WI38 (cell line): ENCODE measurements at regions not wholly inside any gene's neighbourhood (a gene's known extent, or its start where the extent isn't known, plus 50 kb on each side); places are given as distances from the start of the nearest gene placed in this dataset.

Source experiments
- H3K4me3 ChIP-seq: 2 replicates; pipeline ENCODE4 v1.5.1; 2011; ENCODE audit warnings: low read depth, mild to moderate bottlenecking, control low read depth, low read length
- CTCF ChIP-seq: IDR thresholded peaks from 2 replicates; pipeline ENCODE4 v1.5.1; 2012; ENCODE audit warnings: low read depth, mild to moderate bottlenecking, control low read depth, low read length

DNA sequence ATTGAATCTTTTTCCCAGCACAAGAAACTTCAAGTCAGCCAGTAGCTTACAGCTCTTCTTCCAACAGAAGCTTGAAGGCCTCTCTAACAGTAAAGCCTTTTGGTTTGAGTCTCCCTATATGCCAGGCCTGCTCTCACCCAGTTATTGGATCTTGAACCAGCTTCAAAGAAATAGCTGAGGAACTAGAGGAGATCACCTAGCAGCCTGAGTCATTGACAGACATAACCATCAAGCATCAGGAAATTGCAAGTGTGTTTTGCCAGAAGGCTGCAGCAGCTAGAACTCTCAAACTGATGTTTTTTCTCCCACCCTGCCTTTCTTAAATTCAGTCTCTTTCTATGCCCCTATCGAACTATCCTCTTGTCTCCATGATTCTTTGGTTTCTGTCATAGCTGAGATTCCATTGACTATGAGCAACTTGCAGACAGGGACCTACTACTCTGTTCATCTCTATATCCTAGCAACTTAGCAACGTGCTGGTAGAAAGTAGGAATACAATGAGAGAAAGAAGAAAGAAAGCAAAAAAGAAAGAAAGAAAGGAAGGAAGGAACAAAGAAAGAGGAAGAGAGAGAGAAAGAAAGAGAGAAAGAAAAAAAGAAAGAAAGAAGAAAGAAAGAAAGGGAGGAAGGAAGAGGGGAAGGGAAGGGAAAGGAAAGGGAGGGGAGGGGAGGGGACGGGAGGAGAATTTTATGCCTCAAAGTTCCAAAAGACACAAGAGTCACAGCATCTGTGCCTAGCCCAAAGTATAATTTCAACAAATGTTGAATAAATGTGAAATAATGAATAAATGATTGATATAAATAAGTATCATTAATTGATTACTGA, 60.0 kb upstream of the FGGY start:
- no peak overlapping the region for H3K4me3 ChIP-seq
- TF ChIP-seq CTCF, result no peak

- no peak for TF ChIP-seq CTCF
- no peak overlapping the region for H3K4me3 ChIP-seq
These were observed 59.0 kb upstream of the FGGY start for GRCh38 chr1:59237900-59238299.

DNA sequence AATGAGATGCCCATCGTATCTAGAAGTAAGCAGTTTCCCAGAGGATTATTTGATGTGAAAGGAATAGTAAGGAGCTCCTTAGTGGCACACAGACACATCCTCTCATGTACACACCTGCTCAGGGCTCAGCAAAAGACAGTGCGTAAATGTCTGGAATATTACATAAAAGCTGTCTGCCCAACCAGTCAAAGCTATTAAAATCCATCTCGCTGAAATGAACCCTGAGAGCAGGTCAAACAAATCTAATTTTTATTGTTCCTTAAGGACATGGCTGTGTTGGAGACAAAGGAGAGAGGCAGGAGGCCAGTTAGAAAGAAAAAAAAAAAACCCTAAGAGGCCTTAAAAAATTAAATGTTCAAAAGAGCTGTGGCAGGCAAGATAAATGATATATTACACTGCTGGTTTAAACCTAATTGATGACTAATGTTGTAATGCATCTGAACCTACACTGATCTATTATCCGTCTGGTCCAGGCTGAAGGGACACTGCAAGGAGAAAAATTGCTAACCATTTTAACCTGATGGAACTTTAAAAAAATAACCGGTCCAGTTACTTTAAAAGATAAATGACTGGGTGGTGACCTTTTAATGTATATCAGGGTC, 58.5 kb upstream of the FGGY start:
- TF ChIP-seq CTCF, result no peak
- H3K4me3 ChIP-seq, result no peak overlapping the region

- no peak for TF ChIP-seq CTCF
- no peak overlapping the region for H3K4me3 ChIP-seq
These were observed 57.9 kb upstream of the FGGY start for GRCh38 chr1:59238993-59239392.

GRCh38 chr1:59241909-59242308, 55.0 kb upstream of the FGGY start:
- no peak overlapping the region for H3K4me3 ChIP-seq
- TF ChIP-seq CTCF, result no peak

GRCh38 chr1:59242370-59242769, 54.5 kb upstream of the FGGY start:
- no peak for TF ChIP-seq CTCF
- no peak overlapping the region for H3K4me3 ChIP-seq

DNA sequence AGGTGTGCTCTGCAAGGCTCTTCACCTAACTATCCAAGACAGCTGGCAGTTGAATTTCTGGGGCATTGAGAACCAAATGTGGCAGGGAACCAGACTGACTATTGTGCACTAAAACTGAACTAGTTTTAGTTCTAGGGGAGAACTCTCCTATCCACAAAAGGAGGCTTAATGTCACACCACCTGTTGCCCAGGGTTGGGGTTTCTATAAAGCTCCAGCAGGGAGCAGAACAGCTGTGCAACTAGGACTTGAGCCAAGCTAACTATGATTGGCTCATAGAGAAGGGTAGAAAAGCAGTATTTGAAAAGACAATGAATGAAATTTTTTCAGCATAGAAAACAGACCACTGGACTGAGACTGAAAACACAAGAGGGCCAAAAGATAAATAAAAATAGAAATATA, 53.3 kb upstream of the FGGY start:
- H3K4me3 ChIP-seq, result no peak overlapping the region
- no peak for TF ChIP-seq CTCF
